Neural cell (in vitro differentiated cells): ENCODE measurements at regions not wholly inside any gene's neighbourhood (a gene's known extent, or its start where the extent isn't known, plus 50 kb on each side); places are given as distances from the start of the nearest gene placed in this dataset.

ENCODE experiments used
- H2AFZ ChIP-seq: fragments of 200-600, 300-800 bp; sonication (generic), shearing (Covaris generic); 2 replicates; pipeline ENCODE4 v1.6.0; 2014; ENCODE audit warnings: low read depth, mild to moderate bottlenecking, antibody characterized with exemption, low read length, moderate library complexity
- H3F3A ChIP-seq: fragments of 200-600 bp; shearing (Covaris generic); 2 replicates; pipeline ENCODE4 v1.6.1; 2016; ENCODE audit warnings: mild to moderate bottlenecking, moderate library complexity, mixed read lengths, antibody characterized with exemption, low read length; ENCODE audit not compliant: insufficient read depth, poor library complexity, severe bottlenecking
- H3K27ac ChIP-seq: fragments of 200-600, 300-800 bp; sonication (generic), shearing (Covaris generic); 2 replicates; pipeline ENCODE4 v1.5.1; 2014; ENCODE audit warnings: mild to moderate bottlenecking, low read length, moderate library complexity
- H3K27me3 ChIP-seq: fragments of 300-800, 200-600 bp; sonication (generic), shearing (Covaris generic); 2 replicates; pipeline ENCODE4 v1.6.0; 2014; ENCODE audit warnings: mild to moderate bottlenecking, low read depth, low read length, moderate library complexity; ENCODE audit not compliant: insufficient read depth
- H3K36me3 ChIP-seq: fragments of 300-800, 200-600 bp; sonication (generic), shearing (Covaris generic); 2 replicates; pipeline ENCODE4 v1.5.1; 2014; ENCODE audit warnings: mild to moderate bottlenecking, antibody characterized with exemption, low read length, moderate library complexity; ENCODE audit not compliant: insufficient read depth
- H3K4me2 ChIP-seq: fragments of 300-800, 200-600 bp; sonication (generic), shearing (Covaris generic); 2 replicates; pipeline ENCODE4 v1.6.0; 2014; ENCODE audit warnings: mild to moderate bottlenecking, low read length
- H3K4me3 ChIP-seq: fragments of 300-800, 200-600 bp; sonication (generic), shearing (Covaris generic); 2 replicates; pipeline ENCODE4 v1.5.1; 2014; ENCODE audit warnings: mild to moderate bottlenecking, low read length, moderate library complexity
- H3K79me2 ChIP-seq: fragments of 200-600 bp; shearing (Covaris generic); replicated peaks from 2 replicates; pipeline ENCODE4 v1.6.0; 2014; ENCODE audit warnings: mild to moderate bottlenecking, low read length, moderate library complexity; ENCODE audit not compliant: insufficient read depth
- H3K9ac ChIP-seq: fragments of 300-800, 200-600 bp; sonication (generic), shearing (Covaris generic); 2 replicates; pipeline ENCODE4 v1.6.1; 2016; ENCODE audit warnings: mild to moderate bottlenecking, low read length, mixed read lengths
- H3K9me2 ChIP-seq: fragments of 200-600 bp; shearing (Covaris generic); 2 replicates; pipeline ENCODE4 v1.6.1; 2016; ENCODE audit warnings: mild to moderate bottlenecking, low read length, mixed read lengths; ENCODE audit not compliant: insufficient read depth
- H3K9me3 ChIP-seq: fragments of 200-600, 300-800 bp; sonication (generic), shearing (Covaris generic); 2 replicates; pipeline ENCODE4 v1.6.1; 2016; ENCODE audit warnings: mild to moderate bottlenecking, mixed run types, low read length, moderate library complexity, mixed read lengths
- H4K20me1 ChIP-seq: fragments of 200-600 bp; shearing (Covaris generic); 2 replicates; pipeline ENCODE4 v1.6.1; 2016; ENCODE audit warnings: mild to moderate bottlenecking, mixed run types; ENCODE audit not compliant: insufficient read depth
- CTCF ChIP-seq: fragments of 450-650 bp; IDR thresholded peaks from 2 replicates; pipeline ENCODE4 v1.5.1; 2014; ENCODE audit warnings: antibody characterized with exemption, mild to moderate bottlenecking, moderate library complexity; ENCODE audit not compliant: poor library complexity, severe bottlenecking
- EP300 ChIP-seq: fragments of 450-650 bp; conservative IDR thresholded peaks from 2 replicates; pipeline ENCODE4 v1.6.1; 2014; ENCODE audit warnings: antibody characterized with exemption, mild to moderate bottlenecking, moderate library complexity; ENCODE audit not compliant: poor library complexity, severe bottlenecking
- EZH2 ChIP-seq: fragments of 200-600, 300-800 bp; shearing (Covaris generic), sonication (generic); IDR thresholded peaks from 2 replicates; pipeline ENCODE4 v1.6.1; 2014; ENCODE audit warnings: antibody characterized with exemption, low read length, borderline replicate concordance, mild to moderate bottlenecking; ENCODE audit not compliant: insufficient read depth, poor library complexity, severe bottlenecking
- MXI1 ChIP-seq: fragments of 450-650 bp; conservative IDR thresholded peaks from 2 replicates; pipeline ENCODE4 v1.6.1; 2014; ENCODE audit warnings: antibody characterized with exemption, mild to moderate bottlenecking; ENCODE audit not compliant: poor library complexity, severe bottlenecking
- POLR2AphosphoS5 ChIP-seq: IDR thresholded peaks from 2 replicates; pipeline ENCODE4 v1.6.1; 2012
- RAD21 ChIP-seq: fragments of 450-650 bp; conservative IDR thresholded peaks from 2 replicates; pipeline ENCODE4 v1.6.1; 2014; ENCODE audit warnings: antibody characterized with exemption, mild to moderate bottlenecking, moderate library complexity
- REST ChIP-seq: IDR thresholded peaks from 2 replicates; pipeline ENCODE4 v1.6.1; 2012; ENCODE audit warnings: borderline replicate concordance
- SMC3 ChIP-seq: fragments of 450-650 bp; conservative IDR thresholded peaks from 2 replicates; pipeline ENCODE4 v1.6.1; 2014; ENCODE audit warnings: antibody characterized with exemption, mild to moderate bottlenecking, moderate library complexity; ENCODE audit not compliant: poor library complexity
- TAF1 ChIP-seq: IDR thresholded peaks from 2 replicates; pipeline ENCODE4 v1.6.1; 2012; ENCODE audit warnings: low read depth

GRCh38 chr2:12950174-12950573 is 233.4 kb downstream of the TRIB2 start:
- Histone ChIP-seq H3K4me2 (no peak overlapping the region), H3K36me3 (no peaks in the 10 kb centered on the region), H3K27ac (no peak overlapping the region), H3K9me2 (no peaks in the 10 kb centered on the region), H3K9me3 (no peaks in the 10 kb centered on the region), H3K9ac (no peak overlapping the region), H2AFZ (no peak overlapping the region), H3K27me3 (no peaks in the 10 kb centered on the region), H3K4me3 (no peak overlapping the region), H3K79me2 (no peaks in the 10 kb centered on the region), H3F3A (no peaks in the 10 kb centered on the region), H4K20me1 (no peaks in the 10 kb centered on the region)
- TF ChIP-seq EP300 (no peak), RAD21 (no peak), TAF1 (no peak), SMC3 (no peak), REST (no peak), CTCF (no peak), POLR2AphosphoS5 (no peak), EZH2 (no peak), MXI1 (no peak)

- no peaks in the 10 kb centered on the region for H3K9me3 ChIP-seq
- H3K27ac ChIP-seq: no peak overlapping the region
- no peaks in the 10 kb centered on the region for H4K20me1 ChIP-seq
- H3K4me3 ChIP-seq: no peak overlapping the region
- no peaks in the 10 kb centered on the region for H3K9me2 ChIP-seq
- no peaks in the 10 kb centered on the region for H3F3A ChIP-seq
- no peaks in the 10 kb centered on the region for H3K27me3 ChIP-seq
- H3K9ac ChIP-seq: no peak overlapping the region
- no peak overlapping the region for H3K4me2 ChIP-seq
- no peak overlapping the region for H2AFZ ChIP-seq
- TF ChIP-seq CTCF (no peak), RAD21 (no peak)
- no peaks in the 10 kb centered on the region for H3K79me2 ChIP-seq
- H3K36me3 ChIP-seq: no peaks in the 10 kb centered on the region
Observed at GRCh38 chr2:12950957-12951656, 234.4 kb downstream of the TRIB2 start.
